ENCODE measurements at regions not wholly inside any gene's neighbourhood (a gene's known extent, or its start where the extent isn't known, plus 50 kb on each side); places are given as distances from the start of the nearest gene placed in this dataset.

GRCh38 chr3:116767726-116768125 is 58.1 kb downstream of the TUSC7 start:
- DNase-seq = no peak

- peak; percentile 18 for DNase-seq
These were observed 61.4 kb downstream of the TUSC7 start for GRCh38 chr3:116770815-116771450.

GRCh38 chr3:116776880-116777785 is 67.6 kb downstream of the TUSC7 start:
- no peak for DNase-seq

- DNase-seq = no peak
These were observed 75.6 kb downstream of the TUSC7 start for GRCh38 chr3:116785226-116785625.

GRCh38 chr3:116802651-116803050 is 93.1 kb downstream of the TUSC7 start:
- DNase-seq = no peak

- no peak for DNase-seq
These were observed 96.8 kb downstream of the TUSC7 start for GRCh38 chr3:116806351-116806750.

DNA sequence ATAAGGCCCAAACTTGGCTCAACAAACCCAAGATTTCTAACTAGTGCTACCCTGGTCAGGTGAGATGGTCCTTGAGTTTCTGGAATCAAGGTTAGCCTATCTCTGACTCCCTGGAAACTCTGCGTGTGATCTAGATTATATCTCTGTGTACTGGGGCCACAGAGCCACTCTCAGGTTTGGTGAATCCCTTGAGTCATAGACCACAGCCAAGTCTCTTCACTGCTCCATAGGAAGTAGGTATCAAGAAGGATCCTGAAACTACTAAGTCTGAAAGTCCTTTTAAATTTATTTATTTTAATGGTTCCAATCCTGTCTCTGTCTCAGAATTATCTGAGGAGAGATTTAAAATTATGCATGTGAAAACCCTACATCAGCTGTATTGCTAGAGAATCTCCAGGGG is 99.1 kb downstream of the TUSC7 start:
- no peak for DNase-seq

DNA sequence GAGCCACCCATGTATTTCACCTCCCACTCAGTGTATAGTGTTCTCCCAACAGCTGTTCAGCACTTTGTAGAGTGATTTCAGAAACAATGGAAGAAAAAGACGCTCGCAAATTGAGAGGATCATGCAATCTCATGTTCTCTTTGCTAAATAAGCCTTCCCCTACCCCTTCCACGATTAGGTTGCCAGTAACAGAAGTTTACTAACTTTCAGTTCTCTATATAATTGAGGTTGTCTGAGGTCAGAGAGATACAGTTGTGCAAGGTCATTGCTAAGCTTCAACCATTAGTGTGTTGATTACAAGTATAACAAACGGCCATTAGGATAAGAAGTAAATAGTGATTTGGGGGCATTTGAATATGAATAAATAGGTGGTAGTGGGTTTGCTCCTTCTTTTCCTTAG is 99.6 kb downstream of the TUSC7 start:
- no peak for DNase-seq

- no peak for DNase-seq
These were observed 102.2 kb downstream of the TUSC7 start for GRCh38 chr3:116811754-116812153.

DNA sequence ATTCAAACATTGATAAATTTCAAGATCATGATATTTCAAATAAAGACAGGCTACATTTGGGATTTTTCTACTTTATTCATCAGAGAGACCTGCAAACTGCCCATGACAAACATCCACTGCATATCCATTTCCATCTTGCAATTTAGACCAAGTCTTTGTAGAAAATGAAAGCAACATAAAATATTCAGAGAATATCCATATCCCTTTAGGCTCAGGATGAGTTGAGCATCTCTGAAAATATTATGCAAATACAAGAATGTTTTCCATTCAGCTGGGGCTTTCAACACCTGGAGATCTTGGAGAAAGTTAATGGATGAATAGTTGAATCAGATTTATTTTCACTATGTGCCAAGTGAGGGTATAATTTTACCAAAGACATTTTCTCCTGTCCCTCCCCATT is 103.4 kb downstream of the TUSC7 start:
- DNase-seq = no peak

- no peak for DNase-seq
These were observed 105.7 kb downstream of the TUSC7 start for GRCh38 chr3:116815321-116815720.

DNA sequence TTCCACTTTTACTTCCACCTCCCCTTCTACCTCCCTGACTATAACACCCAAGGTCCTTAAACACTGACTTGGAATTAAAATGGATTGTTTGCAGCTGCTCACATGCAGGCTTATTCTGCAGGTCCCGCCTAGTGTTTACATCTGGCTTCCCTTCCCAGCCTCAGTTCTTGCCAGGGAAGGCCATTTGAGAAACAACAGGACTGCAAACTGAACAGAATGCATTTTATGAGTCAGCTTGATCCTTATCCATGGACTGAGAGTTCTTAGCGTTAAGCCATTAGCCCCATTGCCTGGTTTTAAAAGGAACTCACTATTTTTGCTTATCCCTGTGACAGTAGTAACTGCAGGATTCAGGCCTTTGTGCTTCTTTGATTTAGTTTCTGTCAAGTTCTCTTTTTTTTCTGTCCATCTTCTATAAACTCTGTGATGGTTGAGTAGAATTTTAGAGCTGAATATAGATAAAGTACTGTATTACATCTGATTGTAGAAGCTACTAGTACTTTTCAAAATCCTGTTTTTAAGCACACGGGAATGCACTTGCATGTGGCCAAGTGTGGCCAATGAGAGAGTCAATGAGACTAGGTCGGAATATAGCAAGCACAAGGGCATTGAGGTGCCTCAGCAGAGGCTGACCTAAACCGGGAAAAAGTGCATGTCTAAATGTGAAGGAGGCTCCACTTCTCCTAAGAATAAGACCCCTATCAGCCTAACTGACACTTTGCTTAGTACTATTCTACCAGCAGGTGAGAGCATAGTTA is 106.4 kb downstream of the TUSC7 start:
- no peak for DNase-seq

DNA sequence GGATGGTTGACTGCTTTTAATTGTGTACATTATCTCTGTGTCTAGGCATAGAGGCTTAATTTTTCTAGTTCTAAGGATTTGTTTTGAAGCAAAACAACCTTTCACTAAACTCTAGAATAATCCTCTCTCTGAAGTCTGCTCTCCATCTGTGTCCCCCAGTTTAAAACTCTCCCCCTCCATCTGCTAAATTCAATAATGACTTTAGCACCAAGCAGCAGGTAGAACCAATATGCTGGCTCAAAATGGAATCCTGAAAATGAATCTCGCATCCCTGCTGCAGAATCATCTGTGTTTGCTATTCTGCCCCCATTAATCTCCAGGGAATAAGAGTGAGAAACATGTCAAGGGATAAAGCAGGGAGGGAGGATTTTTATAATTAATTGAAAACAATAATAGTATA is 111.8 kb downstream of the TUSC7 start:
- no peak for DNase-seq

- DNase-seq = no peak
These were observed 114.6 kb downstream of the TUSC7 start for GRCh38 chr3:116824208-116824607.

DNA sequence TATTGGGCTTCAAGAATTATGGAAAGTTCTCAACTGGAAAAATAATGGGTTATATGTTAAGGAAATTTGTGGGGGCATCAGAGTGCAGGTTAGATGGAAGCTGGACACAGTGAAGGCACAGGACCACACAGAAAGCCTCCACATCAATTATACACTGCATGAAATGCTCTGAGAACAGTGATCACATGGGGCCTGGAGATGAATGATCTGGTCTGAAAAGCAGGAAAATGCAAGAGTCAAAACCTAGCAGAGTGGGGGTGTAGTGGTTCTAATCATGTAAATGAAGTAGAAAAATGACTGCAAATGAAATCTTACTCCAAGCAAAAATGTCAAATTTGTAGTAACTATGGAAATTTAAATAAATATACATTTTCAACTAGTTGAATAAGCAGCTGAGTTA is 123.6 kb downstream of the TUSC7 start:
- DNase-seq = no peak

- DNase-seq = no peak
These were observed 125.2 kb downstream of the TUSC7 start for GRCh38 chr3:116834816-116835215.

DNA sequence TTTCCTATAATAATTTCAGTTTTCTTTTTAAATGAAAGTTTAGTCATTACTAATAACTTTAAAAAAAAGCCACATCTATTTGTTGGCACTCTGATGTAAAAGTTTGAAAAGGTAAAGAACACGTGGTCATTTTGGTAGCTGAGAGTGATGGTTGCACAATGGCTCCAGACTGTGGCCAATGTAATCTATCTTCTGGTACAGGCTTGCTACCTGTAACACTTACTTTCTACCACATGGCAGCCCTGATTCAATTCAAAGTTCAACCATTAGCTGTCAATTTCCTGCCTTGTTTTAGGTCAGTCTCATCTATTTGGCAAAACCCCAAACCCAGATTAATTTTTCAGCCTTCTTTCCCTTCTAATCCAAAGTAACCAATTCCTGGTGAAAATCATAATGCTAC is 126.1 kb downstream of the TUSC7 start:
- no peak for DNase-seq

DNA sequence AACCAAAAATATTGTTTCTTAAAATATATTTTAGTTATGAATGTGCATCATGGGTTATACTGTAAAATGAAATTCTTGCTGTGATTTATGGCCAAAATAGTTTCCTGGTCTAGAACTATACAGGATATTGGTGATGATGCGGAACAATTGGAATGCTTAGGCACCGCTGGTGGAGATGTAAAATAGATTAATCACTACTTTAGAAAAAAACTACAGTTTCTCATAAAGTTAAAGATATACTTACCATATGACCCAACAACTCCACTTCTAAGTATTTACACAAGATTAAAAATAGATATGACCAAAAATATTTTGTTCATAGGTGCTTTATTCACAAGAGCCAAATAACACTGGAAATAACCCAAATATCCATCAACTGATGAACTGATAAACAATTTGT is 126.7 kb downstream of the TUSC7 start:
- no peak for DNase-seq

DNA sequence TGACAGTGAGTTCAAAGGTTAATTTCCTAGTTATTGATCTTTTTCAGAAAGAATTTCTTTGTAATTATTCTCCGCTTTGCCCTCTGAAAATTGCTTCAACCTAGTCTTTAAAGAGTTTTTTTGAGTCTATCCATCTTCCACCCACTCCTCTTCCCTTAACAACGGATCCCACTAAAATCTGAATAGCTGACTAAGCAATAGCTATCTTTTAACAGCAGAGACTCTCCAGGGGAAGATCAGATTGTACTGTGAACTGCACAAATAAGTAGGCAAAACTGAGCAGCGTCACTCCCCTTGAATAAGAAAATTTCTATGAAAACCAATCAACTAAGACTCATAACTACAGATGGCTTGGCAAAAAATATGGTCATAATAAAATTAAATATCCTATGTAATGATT is 127.9 kb downstream of the TUSC7 start:
- DNase-seq = no peak

DNA sequence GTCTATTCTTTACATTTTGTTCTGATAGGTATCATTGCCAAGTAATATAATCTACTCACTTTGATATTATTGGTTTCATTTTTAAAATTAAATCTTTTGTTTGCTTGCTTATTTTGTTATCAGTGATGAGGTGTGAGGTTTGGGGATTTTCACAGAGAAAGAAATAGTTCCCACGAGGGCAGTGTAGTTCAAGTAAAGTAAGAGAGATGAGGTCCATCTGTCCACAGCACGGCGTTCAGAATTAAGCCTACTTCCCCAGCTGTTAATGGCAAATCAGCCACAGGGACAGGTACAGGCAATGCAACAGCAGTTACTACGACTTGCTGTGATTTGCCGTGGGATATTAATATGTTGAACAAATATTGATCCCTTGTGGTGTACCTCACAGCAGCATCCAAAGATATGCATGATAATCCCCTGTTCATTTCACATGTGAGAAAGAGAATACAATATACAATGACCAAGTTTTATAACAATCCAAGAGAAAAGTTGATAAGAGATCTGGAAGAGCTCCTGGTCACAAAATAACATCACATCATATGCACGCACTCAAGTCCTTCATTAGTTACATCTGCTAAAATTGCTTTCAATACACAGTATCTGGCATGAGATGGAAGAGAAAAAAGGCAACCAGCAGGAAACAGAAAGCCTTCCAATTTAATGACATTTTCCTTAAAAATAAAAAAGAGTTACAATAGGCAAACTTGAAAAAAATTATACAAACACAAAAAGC is 131.6 kb downstream of the TUSC7 start:
- DNase-seq = no peak

GRCh38 chr3:116842254-116842957 is 132.8 kb downstream of the TUSC7 start:
- no peak for DNase-seq

DNA sequence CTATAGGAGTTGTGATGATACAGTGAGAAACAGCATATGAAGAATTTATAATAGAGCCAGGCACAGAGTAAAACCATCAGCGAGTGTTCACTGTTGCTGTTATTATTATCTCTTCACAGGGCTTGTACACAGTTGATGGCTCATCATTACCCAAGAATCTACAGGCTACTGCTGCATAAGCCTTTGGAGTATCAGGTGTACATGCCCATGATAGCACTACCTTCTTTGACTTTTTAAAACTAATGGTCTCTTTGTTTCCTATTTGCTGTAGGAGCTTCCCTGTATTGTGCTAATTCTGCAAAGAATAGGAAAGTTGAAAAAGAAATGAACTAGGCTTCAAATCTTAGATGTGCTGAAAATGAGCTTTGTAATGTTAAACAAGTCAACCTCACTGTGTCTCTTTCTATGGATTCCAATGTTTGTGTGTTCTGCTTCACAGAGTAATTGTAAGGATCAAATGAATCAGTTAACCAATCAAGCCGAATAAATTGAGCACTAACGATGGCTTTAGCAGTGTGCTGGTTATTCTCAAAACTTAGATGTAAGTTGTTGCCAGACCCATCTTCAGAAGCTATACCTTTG is 138.8 kb downstream of the TUSC7 start:
- no peak for DNase-seq

Data from NCI-H1436 treated with DMSO at 0.1 percent for 48 hours (cell line).